GM18907 (cell line): ENCODE measurements at regions not wholly inside any gene's neighbourhood (a gene's known extent, or its start where the extent isn't known, plus 50 kb on each side); places are given as distances from the start of the nearest gene placed in this dataset.
A peak's percentile ranks its signal among the peaks of the same experiment; 100 is the strongest.

Experiments used
- ATAC-seq: cut with Tn5 transposase; IDR thresholded peaks from one replicate; pipeline ENCODE4 v1.9.1; 2021; ENCODE audit warnings: mild to moderate bottlenecking, moderate library complexity; ENCODE audit not compliant: unreplicated experiment

DNA sequence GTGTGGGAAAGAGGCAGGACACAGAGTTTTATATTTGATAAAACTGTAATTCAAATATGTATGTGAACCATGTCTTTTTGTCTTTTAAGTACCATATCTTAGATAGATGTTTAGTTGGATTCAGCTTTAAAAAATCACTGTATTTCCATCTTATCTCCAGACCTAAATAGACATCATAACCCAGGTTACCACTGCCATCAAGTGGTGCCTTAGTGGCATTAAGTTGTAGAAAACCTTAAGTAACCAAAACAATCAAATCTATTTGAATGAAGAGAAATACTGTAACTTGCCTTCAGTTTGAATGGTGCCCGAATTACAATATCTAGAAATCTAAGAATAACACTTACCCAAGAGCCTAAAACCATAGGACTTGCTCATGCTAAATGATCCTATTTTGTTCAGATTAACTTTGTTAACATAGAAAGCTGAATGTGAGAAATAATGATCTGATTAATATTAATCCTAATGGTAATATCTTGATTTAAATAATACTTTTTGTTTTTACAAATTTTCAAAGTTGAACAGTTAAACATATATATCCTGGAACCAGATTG, 92.5 kb upstream of the MAP2 start:
- ATAC-seq: no peak

DNA sequence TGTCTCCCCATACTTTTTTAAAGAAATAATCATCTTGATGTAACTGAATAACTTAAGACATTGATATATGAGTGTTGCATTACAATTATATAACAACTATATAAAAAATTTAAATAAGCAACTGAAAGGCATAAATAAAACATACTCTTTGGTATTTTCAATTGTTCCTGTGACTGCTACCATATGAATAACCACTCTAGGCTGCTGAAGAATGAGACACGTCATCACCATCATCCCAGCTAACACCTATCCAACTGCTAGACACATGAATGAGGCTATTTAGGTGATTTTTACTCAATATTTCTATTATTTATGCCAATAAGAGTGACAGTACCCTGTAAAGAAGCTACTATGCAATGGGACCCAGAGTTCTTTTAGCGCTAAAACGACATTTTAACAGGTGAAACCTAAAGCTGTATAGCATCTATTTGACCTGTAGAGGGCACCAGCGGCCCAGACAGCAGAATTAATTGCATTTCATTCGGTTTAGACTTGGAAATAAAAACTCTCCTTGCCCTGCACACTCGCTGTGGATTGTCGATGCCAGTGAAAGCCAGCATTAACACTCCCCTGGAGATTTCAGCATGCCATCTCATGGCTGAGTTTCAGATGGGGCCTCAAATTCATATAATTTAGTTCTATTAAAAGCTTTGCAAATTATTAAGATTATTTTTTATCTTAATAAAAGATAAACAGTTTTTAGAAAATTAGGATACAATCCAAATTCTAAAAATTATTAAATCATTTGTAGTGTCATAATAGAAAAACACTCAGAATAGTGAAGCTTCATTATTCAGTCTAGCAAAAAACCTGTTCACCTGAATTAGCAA, 89.4 kb upstream of the MAP2 start:
- peak; percentile 88 for ATAC-seq

DNA sequence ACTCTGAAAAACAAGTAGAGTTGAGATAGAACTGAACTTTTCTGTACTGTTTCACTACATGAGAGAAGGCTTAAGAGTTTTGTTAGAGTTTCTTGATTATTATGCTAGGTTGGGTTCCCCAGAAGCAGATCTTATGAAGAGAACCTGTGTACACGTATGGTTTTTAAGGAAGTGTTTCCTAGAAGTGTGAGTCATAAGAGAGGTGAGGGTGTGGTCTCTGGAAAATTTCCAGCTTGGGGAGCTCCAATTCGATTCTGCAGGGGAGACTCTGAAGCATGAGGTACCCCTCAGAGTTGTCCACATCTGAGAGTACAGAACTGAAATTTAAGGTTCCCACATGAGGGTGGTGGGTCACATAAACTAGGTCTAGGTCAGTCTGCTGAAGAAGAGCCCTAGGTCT, 83.3 kb upstream of the MAP2 start:
- no peak for ATAC-seq

DNA sequence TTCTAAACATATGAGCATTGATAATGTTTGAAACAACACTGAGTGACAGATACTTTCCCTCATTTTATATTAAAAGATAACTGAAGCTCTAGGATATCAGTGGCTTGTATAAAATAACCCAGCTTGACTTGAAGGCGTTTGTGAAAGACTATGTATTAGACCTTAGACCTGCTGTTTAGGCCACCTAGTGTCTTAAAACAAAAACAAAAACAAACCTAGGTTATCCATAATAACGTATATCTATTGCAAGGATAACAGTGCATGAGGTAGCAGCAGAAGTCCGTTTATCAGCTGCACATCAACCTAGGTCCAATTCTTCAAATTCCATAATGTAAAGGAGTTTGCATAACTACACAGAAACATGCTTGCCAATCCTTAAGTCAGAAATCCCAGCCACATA, 79.5 kb upstream of the MAP2 start:
- no peak for ATAC-seq

DNA sequence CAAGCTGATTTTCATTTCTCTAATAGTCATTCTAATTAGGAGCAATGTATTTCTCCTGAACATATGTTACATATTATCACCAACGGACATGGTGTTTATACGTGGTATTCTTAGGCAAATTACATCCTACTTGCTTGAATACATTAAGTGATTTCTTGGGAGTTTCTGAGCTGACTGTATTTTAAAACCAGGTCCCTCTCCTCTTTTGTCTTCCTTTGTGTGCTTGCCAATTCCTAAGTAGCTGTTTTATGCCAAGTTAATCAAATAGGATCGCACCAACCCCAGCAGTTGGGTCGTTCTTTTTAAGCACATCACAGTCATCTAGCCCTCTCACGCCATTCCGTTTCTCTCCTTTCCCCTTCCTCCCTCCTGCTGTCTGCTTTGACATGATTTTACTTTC, 75.4 kb upstream of the MAP2 start:
- no peak for ATAC-seq

DNA sequence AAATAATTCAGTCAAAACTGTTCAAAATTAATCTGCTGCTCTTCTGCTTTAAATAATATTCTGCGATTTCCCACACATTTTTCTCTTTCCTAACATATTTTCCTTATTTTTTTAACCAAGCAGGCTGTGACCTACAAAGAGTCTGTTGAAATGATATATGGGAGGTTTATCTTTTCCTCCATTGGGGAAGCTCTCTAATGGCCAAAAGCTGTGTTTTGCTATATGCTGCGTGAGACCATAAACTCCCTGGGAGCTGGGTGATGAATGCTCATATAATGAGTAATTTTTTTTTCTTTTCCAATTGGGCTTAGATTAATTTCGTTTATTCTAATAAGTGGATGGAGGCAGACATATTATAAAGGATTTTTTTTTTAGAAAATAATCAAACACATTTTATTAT, 72.2 kb upstream of the MAP2 start:
- ATAC-seq: no peak

DNA sequence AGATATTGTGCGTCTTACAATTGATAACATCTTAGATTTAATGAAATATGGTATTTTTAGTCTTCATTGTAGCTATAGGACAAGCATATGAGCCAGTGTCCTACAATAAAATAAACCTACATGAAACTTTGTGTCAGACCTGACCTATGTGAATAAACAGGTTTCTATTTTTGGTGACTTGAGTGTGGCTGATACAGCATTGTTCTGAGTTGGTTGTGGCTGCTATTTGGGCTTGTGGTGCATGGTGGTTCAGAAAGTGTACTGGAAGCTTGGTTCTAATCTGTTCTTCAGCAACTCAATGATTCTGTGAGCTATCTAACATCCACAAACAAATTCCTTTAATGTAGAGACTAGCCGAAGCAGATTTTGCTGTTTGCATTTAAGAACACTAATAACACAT, 64.9 kb upstream of the MAP2 start:
- ATAC-seq: no peak

DNA sequence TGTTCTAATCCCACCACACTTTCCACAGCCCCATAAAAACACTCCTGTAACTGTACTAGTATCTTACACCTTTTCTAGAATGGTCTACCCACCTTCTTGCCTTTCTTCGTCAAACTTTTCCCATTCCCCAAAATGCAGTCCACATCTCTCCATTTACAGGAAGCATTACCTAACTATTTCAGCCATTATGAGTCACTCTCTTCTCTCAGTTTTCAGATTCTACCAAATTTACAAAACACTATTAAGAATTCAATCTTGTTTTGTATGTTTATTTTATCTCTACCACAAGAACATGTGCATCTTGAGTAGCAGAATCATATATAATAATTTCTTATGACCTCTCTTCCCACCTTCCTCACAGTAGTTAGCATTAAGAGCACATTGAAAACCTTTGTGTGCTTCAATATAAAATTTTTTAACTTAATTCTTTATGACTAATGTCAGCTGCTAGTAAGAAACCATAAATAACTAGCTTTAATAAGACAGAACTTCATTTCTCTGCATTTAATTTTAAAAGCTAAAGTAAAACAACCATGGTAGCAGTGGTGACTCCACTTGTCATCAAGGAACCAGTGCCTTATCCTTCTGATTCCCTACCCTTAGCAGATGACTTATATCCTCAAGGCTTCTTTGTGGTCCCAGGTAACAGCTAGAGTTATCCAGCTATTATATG, 56.6 kb upstream of the MAP2 start:
- ATAC-seq: no peak

DNA sequence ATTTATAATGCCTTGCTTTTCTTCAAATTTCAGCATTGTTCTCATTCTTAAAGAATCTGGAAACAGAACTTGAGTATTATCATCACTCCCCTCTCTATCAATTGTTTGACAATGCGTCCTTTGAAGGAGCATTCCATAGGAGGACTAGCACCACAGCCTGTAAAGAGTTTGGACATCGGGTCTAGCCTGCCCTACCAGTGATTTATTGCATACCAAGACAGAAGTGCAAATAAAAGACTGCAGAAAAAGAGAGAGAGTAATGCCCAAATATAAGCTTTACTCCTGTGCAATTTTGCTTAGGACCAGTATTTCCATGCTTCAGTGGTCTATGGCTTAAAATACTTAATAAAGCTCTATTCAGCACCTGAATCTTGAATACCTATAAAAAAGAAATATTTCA, 55.4 kb upstream of the MAP2 start:
- no peak for ATAC-seq

DNA sequence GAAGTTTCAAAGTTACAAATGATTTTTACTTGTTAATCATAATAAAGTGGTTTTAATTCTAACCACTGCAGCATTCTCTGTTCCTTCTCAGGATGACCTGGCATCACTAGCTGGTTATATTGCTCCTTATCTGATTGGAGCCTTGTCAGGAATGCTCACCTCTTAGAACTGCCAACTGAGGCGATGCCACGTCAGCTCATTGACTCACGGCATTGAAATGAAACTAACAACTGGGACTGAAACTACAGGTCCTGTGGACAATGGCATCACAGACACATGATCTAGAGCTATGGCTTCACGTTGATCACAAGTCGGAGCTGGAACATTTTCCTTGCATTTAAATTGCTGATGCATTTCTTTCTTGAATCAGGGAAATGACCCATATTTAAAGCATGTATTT, 54.9 kb upstream of the MAP2 start:
- peak; percentile 92 for ATAC-seq

DNA sequence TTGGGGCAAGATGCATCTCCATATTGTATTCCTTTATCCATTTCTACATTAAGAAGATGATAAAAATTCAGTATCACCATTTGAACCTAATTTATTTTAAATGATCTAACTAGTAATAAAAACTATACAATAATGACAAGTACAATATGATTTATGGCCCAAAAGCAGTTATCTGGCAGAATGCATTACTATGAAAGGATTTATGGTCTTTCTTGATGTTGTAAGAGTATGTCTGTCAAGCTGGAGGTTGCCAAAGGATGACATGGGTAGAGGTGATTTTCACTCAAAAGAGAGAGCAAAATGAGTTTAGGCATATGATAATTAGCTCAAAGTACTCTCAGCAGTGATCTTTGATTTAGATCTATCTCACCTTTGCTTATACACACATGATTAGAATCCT, 54.2 kb upstream of the MAP2 start:
- no peak for ATAC-seq

DNA sequence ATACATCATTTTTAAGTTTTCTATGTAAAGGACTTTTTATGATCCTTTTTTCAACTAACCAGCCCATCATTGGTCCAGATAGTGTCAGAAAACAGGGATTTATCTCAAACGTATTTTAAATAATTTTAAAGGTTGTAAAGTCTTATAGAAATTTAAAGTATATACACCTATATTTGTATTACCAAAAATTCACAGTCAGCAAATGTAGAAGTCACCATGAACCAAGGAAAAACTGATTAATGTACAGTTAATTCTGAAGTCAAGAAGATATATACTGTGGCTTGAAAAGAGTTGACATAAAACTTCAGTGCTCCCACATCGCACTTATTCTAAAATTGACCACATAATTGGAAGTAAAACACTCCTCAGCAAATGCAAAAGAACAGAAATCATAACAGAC, 52.4 kb upstream of the MAP2 start:
- no peak for ATAC-seq
